ENCODE measurements at regions not wholly inside any gene's neighbourhood (a gene's known extent, or its start where the extent isn't known, plus 50 kb on each side); places are given as distances from the start of the nearest gene placed in this dataset.

DNA sequence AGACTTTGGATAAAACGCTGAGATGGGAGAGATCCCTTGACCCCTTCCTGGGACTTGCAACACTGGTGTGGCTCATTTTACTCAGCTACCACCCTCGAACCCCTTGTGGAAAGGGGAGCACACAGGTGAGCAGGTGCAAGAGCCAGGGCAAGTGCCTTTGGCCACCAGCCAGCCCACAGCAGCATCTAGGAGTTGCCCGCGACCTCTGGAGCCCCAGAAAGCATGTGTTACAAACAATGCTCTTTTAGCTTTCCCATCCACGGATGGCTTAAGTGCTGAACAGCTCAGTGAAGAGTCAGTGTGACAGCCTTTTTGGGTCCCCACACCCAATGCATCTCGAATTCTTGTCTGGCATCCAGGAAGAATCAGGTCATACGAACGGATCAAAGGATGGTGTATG is 197.8 kb downstream of the MEMO1 start:
- no peak overlapping the region for H3K4me3 ChIP-seq
- no peaks in the 10 kb centered on the region for H3K27me3 ChIP-seq
- DNase-seq (ENCODE audit: extremely low spot score), result no peak
- H3K36me3 ChIP-seq, result no peaks in the 10 kb centered on the region
- no peaks in the 10 kb centered on the region for H3K4me1 ChIP-seq
- TF ChIP-seq, protein P1, sequence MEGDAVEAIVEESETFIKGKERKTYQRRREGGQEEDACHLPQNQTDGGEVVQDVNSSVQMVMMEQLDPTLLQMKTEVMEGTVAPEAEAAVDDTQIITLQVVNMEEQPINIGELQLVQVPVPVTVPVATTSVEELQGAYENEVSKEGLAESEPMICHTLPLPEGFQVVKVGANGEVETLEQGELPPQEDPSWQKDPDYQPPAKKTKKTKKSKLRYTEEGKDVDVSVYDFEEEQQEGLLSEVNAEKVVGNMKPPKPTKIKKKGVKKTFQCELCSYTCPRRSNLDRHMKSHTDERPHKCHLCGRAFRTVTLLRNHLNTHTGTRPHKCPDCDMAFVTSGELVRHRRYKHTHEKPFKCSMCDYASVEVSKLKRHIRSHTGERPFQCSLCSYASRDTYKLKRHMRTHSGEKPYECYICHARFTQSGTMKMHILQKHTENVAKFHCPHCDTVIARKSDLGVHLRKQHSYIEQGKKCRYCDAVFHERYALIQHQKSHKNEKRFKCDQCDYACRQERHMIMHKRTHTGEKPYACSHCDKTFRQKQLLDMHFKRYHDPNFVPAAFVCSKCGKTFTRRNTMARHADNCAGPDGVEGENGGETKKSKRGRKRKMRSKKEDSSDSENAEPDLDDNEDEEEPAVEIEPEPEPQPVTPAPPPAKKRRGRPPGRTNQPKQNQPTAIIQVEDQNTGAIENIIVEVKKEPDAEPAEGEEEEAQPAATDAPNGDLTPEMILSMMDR (IDR thresholded peaks at IDR 0.05), result no peak
- no peak for TF ChIP-seq EP300 (IDR thresholded peaks at IDR 0.05)
- no peak for TF ChIP-seq POLR2A (IDR thresholded peaks at IDR 0.05; ENCODE audit: low read depth)
- no peak for TF ChIP-seq POLR2AphosphoS5 (IDR thresholded peaks at IDR 0.05)
- H3K9me3 ChIP-seq, result no peaks in the 10 kb centered on the region
- 79% methylated on average over 8 of the region's 8 CpGs for WGBS
- H3K27ac ChIP-seq (replicated peaks in 1 of 4), result no peak overlapping the region
- intact Hi-C loops (cut with DNase I), result no loop called here

DNA sequence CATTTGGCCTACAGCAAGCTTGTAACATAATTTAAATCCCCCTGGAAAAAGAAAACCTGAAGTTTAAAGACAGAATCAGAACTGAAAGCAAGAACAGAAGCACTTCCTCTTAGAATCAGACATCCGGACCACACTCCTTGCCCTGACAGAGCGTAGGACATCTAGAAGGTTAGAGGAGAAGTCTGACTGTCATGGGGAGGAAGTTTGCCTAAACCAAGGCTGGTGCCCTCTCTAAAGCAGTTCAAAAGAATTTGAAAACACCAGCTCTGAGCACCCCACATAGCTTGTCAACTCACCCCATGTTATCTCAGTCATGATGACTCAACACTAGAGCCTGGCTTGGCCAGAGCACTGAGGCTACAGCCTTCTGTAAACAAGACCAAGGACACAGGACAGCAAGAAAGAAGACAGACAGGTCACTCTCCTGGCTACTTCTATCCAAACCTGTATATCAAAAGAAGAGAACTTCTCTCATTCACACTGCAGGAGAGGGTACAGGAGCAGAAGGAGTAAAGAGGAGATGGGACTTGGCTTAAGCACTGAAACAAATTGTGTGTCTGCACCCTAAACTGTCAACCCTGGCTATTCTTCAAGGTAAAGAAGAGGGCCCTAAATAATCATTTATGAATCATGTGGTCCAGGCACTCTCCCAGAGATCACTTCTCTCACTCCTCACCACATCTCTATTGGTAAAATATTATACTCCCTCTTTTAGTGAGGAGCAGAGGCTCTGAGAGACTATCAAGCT is 198.6 kb downstream of the MEMO1 start:
- DNase-seq (ENCODE audit: extremely low spot score), result no peak
- Histone ChIP-seq H3K4me1 (no peaks in the 10 kb centered on the region), H3K27me3 (no peaks in the 10 kb centered on the region), H3K36me3 (no peaks in the 10 kb centered on the region), H3K9me3 (no peaks in the 10 kb centered on the region), H3K27ac (replicated peaks in 1 of 4) (no peak overlapping the region), H3K4me3 (no peak overlapping the region)
- TF ChIP-seq, protein P1 (IDR thresholded peaks at IDR 0.05), result no peak
- no peak for TF ChIP-seq POLR2A (IDR thresholded peaks at IDR 0.05; ENCODE audit: low read depth)
- intact Hi-C loops (cut with DNase I), result no loop called here
- whole genome bisulfite sequencing, result 63% methylated on average over 2 of the region's 2 CpGs

DNA sequence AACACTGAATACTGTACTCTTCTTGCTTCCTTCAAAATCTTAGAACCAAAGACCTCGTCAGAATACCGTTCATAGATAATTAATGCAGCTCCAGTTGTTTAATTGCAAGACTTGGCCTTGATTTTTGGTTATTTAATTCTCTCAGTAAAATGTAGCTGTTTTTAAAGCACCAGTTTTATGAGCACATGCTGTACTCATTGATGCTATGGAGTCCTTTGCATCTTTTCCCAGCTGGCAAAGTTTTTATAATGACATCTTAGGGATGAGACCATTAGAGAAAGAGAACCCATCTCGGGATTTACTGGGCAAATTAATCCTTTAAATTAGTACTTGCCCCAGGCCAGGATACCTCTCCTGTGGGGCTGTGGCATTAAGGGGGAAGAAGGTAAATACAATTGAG is 199.3 kb downstream of the MEMO1 start:
- no peak for DNase-seq (ENCODE audit: extremely low spot score)
- H3K27ac ChIP-seq (replicated peaks in 1 of 4), result no peak overlapping the region
- H3K4me3 ChIP-seq, result no peak overlapping the region
- H3K9me3 ChIP-seq, result no peaks in the 10 kb centered on the region
- no peak for TF ChIP-seq POLR2AphosphoS5 (IDR thresholded peaks at IDR 0.05)
- no peak for TF ChIP-seq POLR2A (IDR thresholded peaks at IDR 0.05; ENCODE audit: low read depth)
- TF ChIP-seq, protein P1 (IDR thresholded peaks at IDR 0.05), result no peak
- no peaks in the 10 kb centered on the region for H3K4me1 ChIP-seq
- WGBS, result 84% methylated on average over 3 of the region's 3 CpGs
- H3K36me3 ChIP-seq, result no peaks in the 10 kb centered on the region
- H3K27me3 ChIP-seq, result no peaks in the 10 kb centered on the region
- intact Hi-C loops (cut with DNase I), result no loop called here

DNA sequence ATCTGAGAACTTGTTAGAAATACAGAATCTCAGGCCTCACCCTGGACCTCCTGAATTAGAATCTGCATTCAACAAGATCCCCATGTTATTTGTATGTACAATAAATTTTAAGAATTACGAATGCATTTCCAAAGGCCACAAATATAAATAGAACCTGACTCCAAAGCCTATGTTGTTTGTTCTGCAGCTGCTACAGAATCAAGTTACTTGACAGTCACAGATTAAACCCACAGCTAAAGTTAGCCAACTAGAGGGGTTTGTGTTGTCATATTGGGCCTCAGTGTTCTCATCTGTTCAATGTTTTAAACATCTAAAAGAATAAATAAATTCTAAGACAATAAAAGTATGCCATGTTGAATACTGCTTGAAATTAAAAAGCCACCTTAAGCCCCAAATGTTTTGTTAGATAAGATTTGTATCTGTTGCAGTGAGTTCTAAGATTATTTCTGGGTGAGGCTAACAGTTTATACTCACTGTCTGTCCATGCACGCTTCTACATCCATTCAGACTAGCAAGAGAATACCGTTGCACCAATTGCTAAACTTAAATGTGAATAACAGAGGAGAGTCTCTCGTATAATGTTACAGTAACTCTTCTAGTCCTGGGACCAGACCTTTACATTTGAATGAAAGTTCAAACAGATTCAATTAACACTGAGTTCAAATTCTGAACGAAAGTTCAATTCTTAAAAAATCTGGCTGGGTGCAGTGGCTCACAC is 200.4 kb downstream of the MEMO1 start:
- DNase-seq (ENCODE audit: extremely low spot score), result no peak
- Histone ChIP-seq H3K27ac (replicated peaks in 1 of 4) (no peak overlapping the region), H3K36me3 (no peaks in the 10 kb centered on the region), H3K4me3 (no peak overlapping the region), H3K27me3 (no peaks in the 10 kb centered on the region), H3K9me3 (no peaks in the 10 kb centered on the region), H3K4me1 (no peaks in the 10 kb centered on the region)
- TF ChIP-seq EP300 (IDR thresholded peaks at IDR 0.05) (no peak), POLR2AphosphoS5 (IDR thresholded peaks at IDR 0.05) (no peak), POLR2A (IDR thresholded peaks at IDR 0.05; ENCODE audit: low read depth) (no peak)
- TF ChIP-seq, protein P1 (IDR thresholded peaks at IDR 0.05), result no peak
- WGBS, result 61% methylated on average over 5 of the region's 5 CpGs
- intact Hi-C loops (cut with DNase I), result no loop called here

Measured in esophagus muscularis mucosa (tissue), 4 donors.